NT2/D1 (cell line): ENCODE measurements at regions not wholly inside any gene's neighbourhood (a gene's known extent, or its start where the extent isn't known, plus 50 kb on each side); places are given as distances from the start of the nearest gene placed in this dataset.
"Not testable (repeated sequence)": the region's sequence is repeated elsewhere in the genome, so short reads cannot be mapped to it uniquely, and the experiment has no call there.

ENCODE experiments used
- DNase-seq: peaks from one replicate; pipeline ENCODE4 v3.0.0-alpha.2; 2011; ENCODE audit warnings: low read depth, low spot score
- H3K27me3 ChIP-seq: 2 replicates; pipeline ENCODE4 v1.6.0; 2011; ENCODE audit warnings: mild to moderate bottlenecking; ENCODE audit not compliant: insufficient read length, insufficient read depth
- H3K36me3 ChIP-seq: 2 replicates; pipeline ENCODE4 v1.6.1; 2011; ENCODE audit warnings: mild to moderate bottlenecking, low read length, mixed read lengths; ENCODE audit not compliant: insufficient read depth, insufficient read length
- H3K4me1 ChIP-seq: 2 replicates; pipeline ENCODE4 v1.5.1; 2011; ENCODE audit not compliant: insufficient read depth, insufficient read length
- H3K4me3 ChIP-seq: 2 replicates; pipeline ENCODE4 v1.5.1; 2011; ENCODE audit warnings: low read depth; ENCODE audit not compliant: insufficient read length
- H3K9ac ChIP-seq: 2 replicates; pipeline ENCODE4 v1.6.0; 2011; ENCODE audit warnings: low read depth; ENCODE audit not compliant: insufficient read length
- H3K9me3 ChIP-seq: 2 replicates; pipeline ENCODE4 v1.5.1; 2011; ENCODE audit warnings: mild to moderate bottlenecking, low read length; ENCODE audit not compliant: insufficient read depth
- SUZ12 ChIP-seq: IDR thresholded peaks from 2 replicates; pipeline ENCODE4 v1.6.1; 2011; ENCODE audit not compliant: insufficient read length, insufficient read depth; ENCODE audit errors: extremely low read depth
- YY1 ChIP-seq: IDR thresholded peaks from 2 replicates; pipeline ENCODE4 v1.6.1; 2011; ENCODE audit not compliant: insufficient read length, insufficient read depth
- ZNF274 ChIP-seq: IDR thresholded peaks from 2 replicates; pipeline ENCODE4 v1.6.1; 2011; ENCODE audit warnings: mild to moderate bottlenecking, low read depth, low read length

DNA sequence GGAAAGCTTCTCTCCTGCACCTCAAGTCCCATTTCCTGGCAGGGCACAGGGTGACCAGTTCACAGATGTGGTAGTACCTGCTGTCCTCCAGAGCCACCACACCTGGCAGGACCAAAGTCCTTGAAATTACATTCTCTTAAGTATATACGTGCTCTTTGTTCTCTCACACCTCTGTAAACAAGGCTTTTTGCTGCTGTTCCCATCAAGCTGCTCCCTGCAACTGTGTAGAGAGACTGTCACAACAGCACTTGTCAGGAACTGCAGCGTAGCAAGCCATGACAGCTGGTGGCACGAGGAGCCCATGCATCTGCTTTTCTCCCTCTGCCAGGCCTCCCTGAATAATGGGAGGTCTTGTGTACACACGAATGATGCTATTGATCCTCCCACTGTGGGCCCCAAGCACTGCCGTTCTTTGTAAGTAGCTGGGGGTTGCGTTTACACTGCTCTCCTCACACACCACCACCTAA is 431.8 kb downstream of the CD83 start:
- no peak overlapping the region for H3K4me3 ChIP-seq
- TF ChIP-seq SUZ12 (no peak), YY1 (no peak), ZNF274 (no peak)
- H3K36me3 ChIP-seq: no peaks in the 10 kb centered on the region
- H3K4me1 ChIP-seq: peaks cover 2% of the 10 kb centered on the region
- H3K27me3 ChIP-seq: no peaks in the 10 kb centered on the region
- no peak for DNase-seq
- H3K9ac ChIP-seq: no peak overlapping the region
- no peaks in the 10 kb centered on the region for H3K9me3 ChIP-seq

DNA sequence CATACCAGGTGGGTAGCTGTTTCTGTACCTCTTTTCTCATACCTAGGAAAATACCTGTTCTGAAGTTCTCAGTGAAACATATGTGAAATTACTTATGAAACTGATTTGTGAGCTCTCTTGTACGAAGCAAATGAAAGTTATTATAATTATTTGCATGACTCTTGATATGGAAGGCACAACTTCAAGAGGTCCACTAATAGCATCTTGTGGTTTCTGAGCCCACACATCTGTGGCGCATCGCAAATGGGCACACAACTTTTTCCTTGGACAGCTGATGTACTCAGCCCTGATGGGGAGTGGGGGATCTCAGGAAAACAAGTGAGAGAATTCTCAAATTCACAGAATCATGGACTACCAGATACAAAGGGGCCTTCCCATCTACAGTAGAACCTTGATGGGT is 432.3 kb downstream of the CD83 start:
- peaks cover 2% of the 10 kb centered on the region for H3K4me1 ChIP-seq
- H3K9me3 ChIP-seq: no peaks in the 10 kb centered on the region
- H3K27me3 ChIP-seq: no peaks in the 10 kb centered on the region
- H3K9ac ChIP-seq: no peak overlapping the region
- no peak for DNase-seq
- no peak overlapping the region for H3K4me3 ChIP-seq
- TF ChIP-seq ZNF274 (no peak), YY1 (no peak), SUZ12 (no peak)
- H3K36me3 ChIP-seq: no peaks in the 10 kb centered on the region

DNA sequence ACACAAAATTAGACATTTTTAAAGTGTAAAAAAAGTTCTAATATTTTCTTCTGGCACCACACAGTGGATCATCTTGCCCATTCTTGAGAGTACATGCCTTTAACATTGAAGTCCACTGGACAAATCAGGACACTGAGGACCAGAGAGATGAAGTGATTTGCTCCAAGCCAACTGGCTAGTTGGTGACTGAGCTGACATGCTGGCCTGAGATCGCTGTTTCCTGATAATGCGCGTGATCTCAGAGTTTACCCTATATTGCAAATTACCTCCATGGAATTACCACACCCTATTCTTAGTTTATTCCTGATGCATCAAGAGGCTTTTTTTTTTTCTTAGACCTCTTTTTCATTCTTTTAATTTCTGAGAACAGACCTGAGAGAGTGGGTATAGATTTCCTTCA is 432.8 kb downstream of the CD83 start:
- Histone ChIP-seq H3K27me3 (no peaks in the 10 kb centered on the region), H3K9me3 (no peaks in the 10 kb centered on the region), H3K9ac (no peak overlapping the region), H3K4me1 (peaks cover 2% of the 10 kb centered on the region), H3K36me3 (no peaks in the 10 kb centered on the region), H3K4me3 (no peak overlapping the region)
- TF ChIP-seq ZNF274 (no peak), YY1 (no peak), SUZ12 (no peak)
- DNase-seq: no peak

DNA sequence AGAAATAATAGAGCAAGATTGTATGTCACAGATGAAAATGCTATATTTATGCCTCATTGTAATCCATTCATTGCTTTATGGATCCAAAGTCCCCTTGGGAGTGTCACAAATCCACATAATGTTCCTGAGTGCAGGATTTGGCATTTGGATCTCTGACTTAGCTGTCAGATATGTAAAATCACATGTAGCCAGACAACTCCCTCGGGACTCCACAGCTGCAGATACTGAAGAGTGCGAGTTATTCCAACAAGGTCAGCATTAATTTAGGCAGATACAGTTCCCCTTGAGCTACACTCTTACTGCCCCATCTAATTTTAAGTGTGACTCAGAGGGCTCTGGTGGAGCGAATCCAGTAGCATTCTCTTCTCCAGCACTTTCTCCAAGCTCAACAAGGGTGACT is 433.2 kb downstream of the CD83 start:
- TF ChIP-seq ZNF274: no peak
- TF ChIP-seq SUZ12: no peak
- no peak for TF ChIP-seq YY1
- Histone ChIP-seq H3K4me3 (no peak overlapping the region), H3K27me3 (no peaks in the 10 kb centered on the region), H3K36me3 (no peaks in the 10 kb centered on the region), H3K9ac (no peak overlapping the region), H3K9me3 (no peaks in the 10 kb centered on the region), H3K4me1 (peaks cover 2% of the 10 kb centered on the region)
- no peak for DNase-seq

DNA sequence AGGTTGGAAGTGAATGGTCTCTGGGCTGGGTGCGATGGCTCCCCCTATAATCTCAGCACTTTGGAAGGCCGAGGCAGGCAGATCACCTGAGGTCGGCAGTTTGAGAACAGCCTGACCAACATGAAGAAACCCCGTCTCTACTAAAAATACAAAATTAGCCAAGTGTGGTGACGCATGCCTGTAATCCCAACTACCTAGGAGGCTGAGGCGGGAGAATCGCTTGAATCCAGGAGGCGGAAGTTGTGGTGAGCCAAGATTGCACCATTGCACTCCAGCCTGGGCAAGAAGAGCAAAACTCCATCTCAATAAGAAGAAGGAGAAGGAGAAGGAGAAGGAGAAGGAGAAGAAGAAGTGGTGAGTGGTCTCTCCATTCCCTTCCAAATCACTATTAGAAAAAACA is 434.0 kb downstream of the CD83 start:
- not testable (repeated sequence) for DNase-seq, H3K4me3 ChIP-seq, H3K36me3 ChIP-seq, H3K27me3 ChIP-seq, H3K9ac ChIP-seq, H3K9me3 ChIP-seq, H3K4me1 ChIP-seq

DNA sequence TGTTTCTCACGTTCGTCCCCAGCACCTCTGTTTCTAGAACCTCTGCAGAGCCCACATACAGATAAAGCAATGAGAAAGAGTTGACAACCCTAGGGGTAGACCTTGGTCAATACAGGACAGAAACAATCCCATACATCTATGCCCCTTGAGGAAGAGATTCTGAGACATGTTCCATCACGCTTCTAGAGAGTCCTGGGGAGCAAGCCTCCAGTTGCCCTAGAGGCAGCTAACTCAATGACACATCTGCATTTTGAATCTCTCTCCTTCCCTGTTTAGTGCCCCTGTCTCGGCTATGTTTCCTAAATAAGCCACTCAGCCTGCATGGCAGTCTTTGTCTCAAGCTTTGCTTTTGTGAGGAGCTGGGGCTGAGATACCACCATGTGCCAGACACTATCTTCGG is 435.3 kb downstream of the CD83 start:
- peaks cover 2% of the 10 kb centered on the region for H3K4me1 ChIP-seq
- no peak overlapping the region for H3K9ac ChIP-seq
- no peak overlapping the region for H3K4me3 ChIP-seq
- no peaks in the 10 kb centered on the region for H3K36me3 ChIP-seq
- TF ChIP-seq SUZ12 (no peak), YY1 (no peak), ZNF274 (no peak)
- H3K27me3 ChIP-seq: no peaks in the 10 kb centered on the region
- no peaks in the 10 kb centered on the region for H3K9me3 ChIP-seq
- DNase-seq: no peak

DNA sequence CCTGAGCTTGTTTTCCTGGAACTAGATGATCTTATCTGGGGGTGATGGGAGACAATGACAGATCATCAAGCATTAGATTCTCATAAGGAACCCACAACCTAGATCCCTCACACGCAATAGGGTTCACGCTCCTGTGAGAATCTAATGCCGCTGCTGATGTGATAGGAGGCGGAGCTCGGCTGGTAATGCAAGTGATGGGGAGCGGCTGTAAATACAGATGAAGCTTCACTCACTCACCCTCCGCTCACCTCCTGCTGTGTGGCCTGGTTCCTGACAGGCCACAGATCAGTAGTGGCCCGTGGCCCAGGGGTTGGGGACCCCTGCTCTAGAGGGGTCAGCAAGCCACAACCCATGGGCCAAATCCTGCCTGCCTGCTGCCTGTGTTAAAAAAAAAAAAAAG is 435.9 kb downstream of the CD83 start:
- no peak for DNase-seq
- Histone ChIP-seq H3K4me1 (peaks cover 2% of the 10 kb centered on the region), H3K9ac (no peak overlapping the region), H3K36me3 (no peaks in the 10 kb centered on the region), H3K4me3 (no peak overlapping the region), H3K9me3 (no peaks in the 10 kb centered on the region), H3K27me3 (no peaks in the 10 kb centered on the region)
- TF ChIP-seq SUZ12: no peak
- TF ChIP-seq ZNF274: no peak
- TF ChIP-seq YY1: no peak

DNA sequence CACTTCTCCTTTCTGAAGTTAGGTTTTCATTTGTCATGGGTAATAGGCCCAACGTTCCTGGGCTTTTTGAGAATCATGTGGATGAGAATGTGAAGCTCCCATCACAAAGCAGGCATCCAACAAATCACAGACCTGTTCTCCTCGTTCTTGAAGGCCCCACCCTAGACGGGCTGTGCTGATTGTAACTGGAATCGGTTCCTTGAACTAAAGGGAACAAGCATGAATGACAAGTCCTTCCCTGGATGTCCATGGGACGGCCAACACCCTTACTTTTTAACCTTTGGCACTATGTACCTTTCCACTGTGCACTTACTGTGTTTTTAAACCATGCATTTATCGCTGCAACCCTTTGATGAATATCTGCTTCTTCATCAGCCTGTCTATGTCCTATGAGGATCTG is 438.2 kb downstream of the CD83 start:
- H3K9me3 ChIP-seq: no peaks in the 10 kb centered on the region
- no peaks in the 10 kb centered on the region for H3K27me3 ChIP-seq
- H3K36me3 ChIP-seq: no peaks in the 10 kb centered on the region
- H3K4me3 ChIP-seq: no peak overlapping the region
- no peaks in the 10 kb centered on the region for H3K4me1 ChIP-seq
- TF ChIP-seq ZNF274: no peak
- TF ChIP-seq YY1: no peak
- no peak for TF ChIP-seq SUZ12
- DNase-seq: no peak
- H3K9ac ChIP-seq: no peak overlapping the region
